A549 (cell line): ENCODE measurements at regions not wholly inside any gene's neighbourhood (a gene's known extent, or its start where the extent isn't known, plus 50 kb on each side); places are given as distances from the start of the nearest gene placed in this dataset.

Source experiments
- ATAC-seq, 2 experiments: fragments of 200-7000 bp in 1 of 2; fragments of >200 bp in 1 of 2; cut with Nextera tagmentation in 1 of 2; cut with Tn5 transposase in 1 of 2; 3 replicates each; pipeline versions ENCODE4 v1.8.0 to v1.9.1; 2018 to 2020; ENCODE audit warnings: mild to moderate bottlenecking in 1 of 2, moderate library complexity in 1 of 2
- CTCF ChIA-PET: fragments of 300-600 bp; sonication (Branson Sonifier 250); formaldehyde crosslinking; extraction: SDS; loops from one replicate; lab custom pipeline; 2021; ENCODE audit warnings: antibody characterized with exemption, inconsistent platforms; lab: Yijun Ruan, JAX
- POLR2A ChIA-PET: fragments of 350-600 bp; formaldehyde crosslinking; extraction: SDS; loops from one replicate; lab custom pipeline; 2021; ENCODE audit warnings: antibody characterized with exemption, inconsistent platforms; lab: Yijun Ruan, JAX
- DNase-seq, 2 experiments: peaks; one replicate each; pipeline versions ENCODE4 v3.0.0 to v3.0.0-alpha.2; 2011 to 2016; ENCODE audit warnings: low read depth in 1 of 2, low spot score in 1 of 2
- FAIRE-seq: peaks from 2 replicates; lab custom pipeline; 2011; peaks lifted over from hg19 to GRCh38; lab: Jason Lieb, UNC
- H3K27ac ChIP-seq, 2 experiments: fragments of >200 bp; sonication (Bioruptor Twin); formaldehyde crosslinking; 3 replicates each; pipeline ENCODE4 v1.5.1; 2016 to 2017
- H3K4me1 ChIP-seq: fragments of >200 bp; sonication (Bioruptor Twin); formaldehyde crosslinking; 3 replicates; pipeline ENCODE4 v1.6.1; 2016
- H3K4me2 ChIP-seq: fragments of >200 bp; sonication (Bioruptor Twin); formaldehyde crosslinking; 3 replicates; pipeline ENCODE4 v1.6.1; 2016
- H3K4me3 ChIP-seq: fragments of >200 bp; sonication (Bioruptor Twin); formaldehyde crosslinking; 3 replicates; pipeline ENCODE4 v1.5.1; 2016
- H3K9me3 ChIP-seq: fragments of >200 bp; sonication (Bioruptor Twin); formaldehyde crosslinking; 3 replicates; pipeline ENCODE4 v1.6.1; 2016
- EHF ChIP-seq: fragments of 250-450 bp; sonication (Bioruptor Pico); IDR thresholded peaks from 2 replicates; pipeline ENCODE4 v1.5.0; 2020; ENCODE audit warnings: mild to moderate bottlenecking
- FOSB ChIP-seq: fragments of 250-450 bp; sonication (Bioruptor Pico); IDR thresholded peaks from 2 replicates; pipeline ENCODE4 v1.5.0; 2020; ENCODE audit warnings: mild to moderate bottlenecking, moderate library complexity
- FOXS1 ChIP-seq: fragments of 250-450 bp; sonication (Bioruptor Pico); IDR thresholded peaks from 2 replicates; pipeline ENCODE4 v1.5.0; 2020; ENCODE audit warnings: mild to moderate bottlenecking, moderate library complexity
- HEYL ChIP-seq: fragments of 250-450 bp; sonication (Bioruptor Pico); IDR thresholded peaks from 2 replicates; pipeline ENCODE4 v1.8.0; 2021; ENCODE audit warnings: mild to moderate bottlenecking, moderate library complexity
- HOXB5 ChIP-seq: fragments of 250-450 bp; sonication (Bioruptor Pico); IDR thresholded peaks from 2 replicates; pipeline ENCODE4 v1.5.0; 2020; ENCODE audit warnings: mild to moderate bottlenecking, moderate library complexity
- KDM1A ChIP-seq: fragments of 200-600 bp; sonication (generic); IDR thresholded peaks from 2 replicates; pipeline ENCODE4 v1.6.1; 2016; ENCODE audit warnings: low read depth, mild to moderate bottlenecking
- MAFK ChIP-seq: fragments of 450-650 bp; IDR thresholded peaks from 2 replicates; pipeline ENCODE4 v1.6.1; 2014; ENCODE audit not compliant: partially characterized antibody
- MYC ChIP-seq: IDR thresholded peaks from 2 replicates; pipeline ENCODE4 v1.6.1; 2012; ENCODE audit warnings: mild to moderate bottlenecking, inconsistent platforms, low read length, improper control_type of control experiment, borderline replicate concordance
- NR3C1 ChIP-seq: fragments of >200 bp; sonication (Bioruptor Twin); formaldehyde crosslinking; IDR thresholded peaks from 3 replicates; pipeline ENCODE4 v1.6.1; 2017
- POLR2A ChIP-seq: IDR thresholded peaks from 2 replicates; pipeline ENCODE4 v1.6.1; 2012; ENCODE audit warnings: mild to moderate bottlenecking, low read length
- RCOR1 ChIP-seq: fragments of 150-350 bp; IDR thresholded peaks from 2 replicates; pipeline ENCODE4 v1.6.1; 2014; ENCODE audit warnings: antibody characterized with exemption, low read length, low read depth
- RFX5 ChIP-seq: fragments of 450-650 bp; IDR thresholded peaks from 2 replicates; pipeline ENCODE4 v1.7.1; 2014; ENCODE audit warnings: antibody characterized with exemption, mild to moderate bottlenecking, moderate library complexity
- SMC3 ChIP-seq: fragments of >200 bp; sonication (Bioruptor Twin); formaldehyde crosslinking; IDR thresholded peaks from 3 replicates; pipeline ENCODE4 v1.6.1; 2018; ENCODE audit warnings: inconsistent platforms
- TFCP2L1 ChIP-seq: fragments of 250-450 bp; sonication (Bioruptor Pico); IDR thresholded peaks from 2 replicates; pipeline ENCODE4 v1.5.0; 2021; ENCODE audit warnings: mild to moderate bottlenecking
- ZFP36 ChIP-seq: fragments of 450-650 bp; IDR thresholded peaks from 2 replicates; pipeline ENCODE4 v1.6.1; 2014; ENCODE audit warnings: borderline replicate concordance; ENCODE audit not compliant: partially characterized antibody
- WGBS: methylation state at CpG from one replicate; pipeline ENCODE4 v1.1.6; 2017; ENCODE audit errors: missing lambda C conversion rate; 5-methylcytosine and 5-hydroxymethylcytosine counted together
- TF ChIP-seq, protein P1 (sequence below): IDR thresholded peaks from 2 replicates; pipeline ENCODE4 v1.6.1; 2012
- TF ChIP-seq, protein P2 (sequence below): fragments of >200 bp; sonication (Bioruptor Twin); formaldehyde crosslinking; IDR thresholded peaks from 2 replicates; pipeline ENCODE4 v1.6.1; 2016
- TF ChIP-seq, protein P3 (sequence below): fragments of 150-350 bp; IDR thresholded peaks from 2 replicates; pipeline ENCODE4 v1.6.1; 2014; ENCODE audit warnings: low read depth, mild to moderate bottlenecking, low read length
- TF ChIP-seq, protein P4 (sequence below): fragments of 250-450 bp; sonication (Bioruptor Pico); IDR thresholded peaks from 2 replicates; pipeline ENCODE4 v1.5.0; 2021; ENCODE audit warnings: mild to moderate bottlenecking, moderate library complexity, borderline replicate concordance

DNA sequence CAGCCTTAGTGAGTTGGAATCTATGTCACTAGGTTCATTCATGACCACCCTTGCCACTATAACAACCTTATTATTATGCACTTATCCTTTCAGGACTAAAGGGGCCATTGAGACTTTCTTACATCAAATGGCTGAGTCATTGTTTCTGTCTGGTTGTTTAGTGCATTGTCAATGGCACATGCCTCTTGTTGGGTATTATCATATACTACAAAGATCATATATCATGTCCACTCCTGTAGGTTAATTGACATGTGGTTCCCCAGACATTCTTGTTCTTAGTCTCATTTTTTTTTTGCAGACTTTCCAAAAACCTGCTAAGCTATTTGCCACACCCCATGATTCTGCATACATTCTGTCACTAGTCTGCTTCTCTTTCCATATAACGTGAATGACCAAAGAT, 66.7 kb upstream of the PRDM9 start:
- TF ChIP-seq SMC3 (no peak), MAFK (peak; percentile 33)
- Histone ChIP-seq H3K27ac (no peak overlapping the region), H3K4me2 (no peak overlapping the region), H3K4me1 (no peaks in the 10 kb centered on the region), H3K4me3 (no peak overlapping the region), H3K9me3 (no peaks in the 10 kb centered on the region; the same call in 2 of the 3 replicates)
- 35% methylated on average over 1 of the region's 1 CpG for WGBS
- ATAC-seq, result no peak
- no peak for DNase-seq
- POLR2A ChIA-PET, result no interaction called here
- FAIRE-seq, result no peak
- CTCF ChIA-PET, result no interaction called here

DNA sequence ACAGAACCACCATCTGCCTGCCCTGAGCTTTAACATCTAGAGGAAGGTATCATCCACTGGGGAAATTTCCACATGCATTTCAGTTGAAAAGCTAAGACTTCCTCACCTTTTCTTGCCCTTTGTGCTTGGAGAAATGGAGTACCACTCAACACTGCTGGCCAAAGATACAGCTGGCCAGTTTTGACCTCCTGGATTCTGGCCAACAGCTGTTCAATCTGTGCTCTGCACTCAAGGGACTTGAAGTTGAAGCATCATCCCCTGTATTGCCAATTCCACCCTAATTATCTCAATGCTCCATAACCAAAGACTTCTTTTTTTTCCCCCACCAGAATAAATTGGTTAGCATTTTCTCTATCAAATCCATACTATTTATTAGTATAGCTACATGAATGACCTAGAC, 70.4 kb upstream of the PRDM9 start:
- Histone ChIP-seq H3K4me1 (no peaks in the 10 kb centered on the region), H3K4me3 (no peak overlapping the region), H3K27ac (no peak overlapping the region), H3K4me2 (no peak overlapping the region), H3K9me3 (no peaks in the 10 kb centered on the region)
- ChIA-PET CTCF (no interaction called here), POLR2A (no interaction called here)
- TF ChIP-seq NR3C1 (no peak), HOXB5 (CRISPR knock-in tag) (no peak), HEYL (CRISPR knock-in tag) (no peak), EHF (CRISPR knock-in tag) (no peak), MYC (no peak), KDM1A (no peak), FOXS1 (CRISPR knock-in tag) (no peak), FOSB (no peak), RCOR1 (no peak), RFX5 (no peak), ZFP36 (no peak), POLR2A (no peak)
- TF ChIP-seq, protein P1, sequence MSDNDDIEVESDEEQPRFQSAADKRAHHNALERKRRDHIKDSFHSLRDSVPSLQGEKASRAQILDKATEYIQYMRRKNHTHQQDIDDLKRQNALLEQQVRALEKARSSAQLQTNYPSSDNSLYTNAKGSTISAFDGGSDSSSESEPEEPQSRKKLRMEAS, result no peak
- TF ChIP-seq, protein P2, sequence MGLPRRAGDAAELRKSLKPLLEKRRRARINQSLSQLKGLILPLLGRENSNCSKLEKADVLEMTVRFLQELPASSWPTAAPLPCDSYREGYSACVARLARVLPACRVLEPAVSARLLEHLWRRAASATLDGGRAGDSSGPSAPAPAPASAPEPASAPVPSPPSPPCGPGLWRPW, result no peak
- TF ChIP-seq, protein P3, sequence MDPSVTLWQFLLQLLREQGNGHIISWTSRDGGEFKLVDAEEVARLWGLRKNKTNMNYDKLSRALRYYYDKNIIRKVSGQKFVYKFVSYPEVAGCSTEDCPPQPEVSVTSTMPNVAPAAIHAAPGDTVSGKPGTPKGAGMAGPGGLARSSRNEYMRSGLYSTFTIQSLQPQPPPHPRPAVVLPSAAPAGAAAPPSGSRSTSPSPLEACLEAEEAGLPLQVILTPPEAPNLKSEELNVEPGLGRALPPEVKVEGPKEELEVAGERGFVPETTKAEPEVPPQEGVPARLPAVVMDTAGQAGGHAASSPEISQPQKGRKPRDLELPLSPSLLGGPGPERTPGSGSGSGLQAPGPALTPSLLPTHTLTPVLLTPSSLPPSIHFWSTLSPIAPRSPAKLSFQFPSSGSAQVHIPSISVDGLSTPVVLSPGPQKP, result no peak
- TF ChIP-seq, protein P4, sequence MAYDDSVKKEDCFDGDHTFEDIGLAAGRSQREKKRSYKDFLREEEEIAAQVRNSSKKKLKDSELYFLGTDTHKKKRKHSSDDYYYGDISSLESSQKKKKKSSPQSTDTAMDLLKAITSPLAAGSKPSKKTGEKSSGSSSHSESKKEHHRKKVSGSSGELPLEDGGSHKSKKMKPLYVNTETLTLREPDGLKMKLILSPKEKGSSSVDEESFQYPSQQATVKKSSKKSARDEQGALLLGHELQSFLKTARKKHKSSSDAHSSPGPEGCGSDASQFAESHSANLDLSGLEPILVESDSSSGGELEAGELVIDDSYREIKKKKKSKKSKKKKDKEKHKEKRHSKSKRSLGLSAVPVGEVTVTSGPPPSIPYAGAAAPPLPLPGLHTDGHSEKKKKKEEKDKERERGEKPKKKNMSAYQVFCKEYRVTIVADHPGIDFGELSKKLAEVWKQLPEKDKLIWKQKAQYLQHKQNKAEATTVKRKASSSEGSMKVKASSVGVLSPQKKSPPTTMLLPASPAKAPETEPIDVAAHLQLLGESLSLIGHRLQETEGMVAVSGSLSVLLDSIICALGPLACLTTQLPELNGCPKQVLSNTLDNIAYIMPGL (CRISPR knock-in tag), result no peak
- ATAC-seq, result no peak
- FAIRE-seq, result no peak
- DNase-seq, result no peak

DNA sequence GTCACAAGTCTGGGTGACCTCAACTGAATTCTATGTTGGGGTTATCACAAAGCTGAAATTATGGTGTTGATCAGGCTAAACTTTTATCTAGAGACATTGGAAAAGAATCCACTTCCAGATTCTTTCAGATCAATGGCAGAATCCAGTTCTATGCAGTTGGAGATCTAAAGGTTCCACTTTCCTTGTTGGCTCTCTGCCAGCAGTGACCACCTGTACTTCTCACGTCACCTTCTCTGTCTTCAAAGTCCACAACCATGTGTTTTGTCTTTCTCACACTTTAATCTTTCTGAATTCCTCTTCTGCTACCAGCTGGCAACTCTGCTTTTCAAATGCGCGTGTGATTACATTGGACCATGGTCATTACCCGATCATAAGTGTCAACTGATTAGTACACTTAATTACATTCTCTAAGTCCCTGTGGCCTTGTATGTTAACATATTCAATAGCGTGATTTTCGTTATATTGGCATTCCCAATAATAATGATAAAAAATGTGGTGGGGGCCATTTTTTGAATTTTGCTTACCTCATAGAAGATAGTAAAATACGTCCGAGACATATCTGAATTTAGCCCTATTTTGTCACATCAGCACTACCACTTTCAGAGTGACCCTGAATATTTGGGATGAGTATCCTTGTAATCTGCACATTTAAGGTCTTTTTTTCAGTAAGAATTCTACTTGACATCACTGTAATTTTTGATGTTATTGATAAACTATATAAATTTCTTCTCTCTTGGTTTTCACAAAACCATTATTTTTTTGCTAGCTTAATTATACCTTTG, 73.7 kb upstream of the PRDM9 start:
- no peak for DNase-seq
- Histone ChIP-seq H3K27ac (no peak overlapping the region), H3K4me1 (no peaks in the 10 kb centered on the region), H3K4me3 (no peak overlapping the region), H3K4me2 (no peak overlapping the region), H3K9me3 (no peaks in the 10 kb centered on the region)
- no peak for TF ChIP-seq TFCP2L1 (CRISPR knock-in tag)
- peak; percentile 49 for TF ChIP-seq MAFK
- ChIA-PET CTCF (no interaction called here), POLR2A (no interaction called here)
- no peak for ATAC-seq
- no peak for FAIRE-seq
- 71% methylated on average over 8 of the region's 8 CpGs for WGBS
